PFSK-1 (cell line): ENCODE measurements at regions not wholly inside any gene's neighbourhood (a gene's known extent, or its start where the extent isn't known, plus 50 kb on each side); places are given as distances from the start of the nearest gene placed in this dataset.

Source experiments
- FOXP2 ChIP-seq: optimal IDR thresholded peaks from 2 replicates; pipeline ENCODE3; 2011; ENCODE audit warnings: borderline replicate concordance, control low read depth, inconsistent platforms; ENCODE audit not compliant: insufficient read depth; ENCODE audit errors: extremely low read length, extremely low read depth
- POLR2AphosphoS5 ChIP-seq: IDR thresholded peaks from 2 replicates; pipeline ENCODE4 v1.6.1; 2012; ENCODE audit warnings: low read depth, mild to moderate bottlenecking, control low read depth, low read length, moderate library complexity
- REST ChIP-seq, 2 experiments: IDR thresholded peaks; 2 replicates each; pipeline versions ENCODE4 v1.6.1 to v1.8.0; 2011 to 2012; ENCODE audit warnings: low read depth in 2 of 2, low read length in 2 of 2, control low read depth in 1 of 2, inconsistent platforms in 1 of 2, mild to moderate bottlenecking in 1 of 2, moderate library complexity in 1 of 2; ENCODE audit not compliant: insufficient read depth in 1 of 2
- SIN3A ChIP-seq: IDR thresholded peaks from 2 replicates; pipeline ENCODE4 v1.6.1; 2012; ENCODE audit warnings: mild to moderate bottlenecking, low read length, moderate library complexity, borderline replicate concordance; ENCODE audit not compliant: insufficient read depth
- TAF1 ChIP-seq: IDR thresholded peaks from 2 replicates; pipeline ENCODE4 v1.6.1; 2012; ENCODE audit warnings: low read length, control low read depth, borderline replicate concordance; ENCODE audit not compliant: insufficient read depth

GRCh38 chr12:66959276-66959675 is 280.4 kb upstream of the GRIP1 start:
- TF ChIP-seq TAF1 (no peak), POLR2AphosphoS5 (no peak), REST (IDR thresholded peaks at IDR 0.05; ENCODE audit: insufficient read depth in 1 of 2, low read depth in 2 of 2, low read length in 2 of 2) (no peak)

DNA sequence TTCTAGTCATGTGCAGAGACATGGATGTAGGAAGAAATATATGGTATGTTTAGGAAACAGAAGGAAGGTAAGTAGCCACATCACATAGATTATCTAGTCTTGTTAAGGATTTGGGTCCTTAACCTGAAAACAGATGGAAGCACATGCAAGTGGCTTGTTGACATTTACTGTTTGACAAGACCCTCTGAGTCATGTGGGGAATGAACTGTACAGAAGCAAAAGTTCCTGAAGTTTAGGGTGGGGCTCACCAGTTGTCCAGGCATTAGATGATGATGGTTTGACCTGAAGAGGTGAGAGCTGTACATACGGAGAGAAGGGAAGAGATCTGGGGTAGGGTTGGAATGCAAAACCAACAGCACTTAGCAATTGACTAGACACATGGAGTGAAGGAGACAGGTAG is 281.1 kb upstream of the GRIP1 start:
- TF ChIP-seq TAF1 (no peak), SIN3A (no peak), REST (IDR thresholded peaks at IDR 0.05; ENCODE audit: insufficient read depth in 1 of 2, low read depth in 2 of 2, low read length in 2 of 2) (no peak), FOXP2 (no peak), POLR2AphosphoS5 (no peak)

DNA sequence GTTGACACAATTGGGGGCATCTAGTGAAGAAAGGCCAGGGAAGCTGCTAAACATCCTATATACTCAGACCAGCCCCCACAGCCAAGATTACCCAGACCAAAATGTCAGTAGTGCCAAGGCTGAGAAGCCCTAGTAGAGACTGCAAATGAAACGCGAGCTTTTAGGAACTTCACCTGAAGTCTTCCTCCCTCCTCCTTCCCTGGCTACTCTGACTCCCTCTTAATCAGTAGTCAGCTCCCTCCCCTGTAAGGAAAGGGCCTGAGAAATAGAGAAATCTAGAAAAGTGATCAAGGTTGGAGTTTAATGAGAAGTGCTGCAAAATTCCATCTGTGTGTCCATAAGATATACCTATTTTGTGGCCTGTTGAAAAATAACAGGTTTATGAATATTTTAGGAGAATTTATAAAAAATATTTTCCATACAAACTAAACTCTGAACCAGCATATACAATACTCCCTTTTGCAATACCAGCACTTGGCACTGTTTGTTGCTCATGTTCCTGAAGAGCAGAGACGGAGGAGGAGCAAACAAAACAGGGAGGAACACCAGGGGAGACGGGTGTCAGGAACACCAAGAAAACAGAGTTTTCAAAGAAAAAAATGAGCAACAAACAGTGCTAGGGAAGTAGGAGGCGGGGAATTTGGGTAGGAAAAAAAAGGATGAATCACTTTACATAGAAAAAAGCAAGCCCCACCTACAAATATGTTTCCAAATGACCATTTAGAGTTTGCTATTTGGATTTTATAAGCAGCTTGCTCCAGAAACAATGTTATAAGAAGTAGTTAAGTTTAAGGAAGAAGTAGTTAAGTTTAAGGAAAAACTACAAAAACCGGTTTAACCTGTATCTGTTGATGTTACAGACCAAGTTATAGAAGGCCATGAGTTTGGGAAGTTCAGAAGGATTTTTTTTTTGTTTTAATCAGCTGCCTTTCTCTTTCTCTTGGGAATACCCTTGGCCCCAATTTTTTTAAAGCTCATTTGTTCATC is 282.1 kb upstream of the GRIP1 start:
- no peak for TF ChIP-seq FOXP2
- no peak for TF ChIP-seq SIN3A
- TF ChIP-seq POLR2AphosphoS5 = no peak

GRCh38 chr12:66962290-66962689 is 283.4 kb upstream of the GRIP1 start:
- no peak for TF ChIP-seq TAF1
- TF ChIP-seq POLR2AphosphoS5 = no peak
- no peak for TF ChIP-seq SIN3A
- TF ChIP-seq FOXP2 = no peak
- no peak for TF ChIP-seq REST (IDR thresholded peaks at IDR 0.05; ENCODE audit: insufficient read depth in 1 of 2, low read depth in 2 of 2, low read length in 2 of 2)

DNA sequence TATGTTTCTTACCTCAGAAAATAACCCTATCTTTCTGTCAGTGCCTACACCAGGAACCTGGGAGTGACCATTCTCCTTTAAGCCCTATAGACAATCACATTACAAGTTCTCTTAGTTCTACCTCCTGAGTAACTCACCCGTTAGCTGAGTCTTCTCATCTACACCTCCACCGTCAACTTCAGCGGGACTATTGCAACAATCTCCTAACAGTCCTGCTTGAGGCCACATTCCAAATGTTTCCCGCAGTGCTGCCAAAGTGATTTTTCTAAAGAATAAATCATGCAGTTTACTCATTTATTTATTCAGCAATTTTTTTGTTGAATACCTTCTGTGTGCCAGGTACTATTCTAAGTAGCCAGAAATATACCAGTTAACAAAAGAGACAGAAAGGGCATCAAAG is 285.0 kb upstream of the GRIP1 start:
- TF ChIP-seq SIN3A (no peak), POLR2AphosphoS5 (no peak), TAF1 (no peak), FOXP2 (no peak), REST (IDR thresholded peaks at IDR 0.05; ENCODE audit: insufficient read depth in 1 of 2, low read depth in 2 of 2, low read length in 2 of 2) (no peak)
